GM20000 (cell line): ENCODE measurements at regions not wholly inside any gene's neighbourhood (a gene's known extent, or its start where the extent isn't known, plus 50 kb on each side); places are given as distances from the start of the nearest gene placed in this dataset.

Experiments
- DNase-seq: peaks from one replicate; pipeline ENCODE4 v3.0.0; 2012; ENCODE audit warnings: low spot score
- TF ChIP-seq, protein P1 (sequence below): IDR thresholded peaks from 2 replicates; pipeline ENCODE4 v1.5.1; 2012; ENCODE audit warnings: mild to moderate bottlenecking, control low read depth; ENCODE audit errors: extremely low read depth, missing control alignments

DNA sequence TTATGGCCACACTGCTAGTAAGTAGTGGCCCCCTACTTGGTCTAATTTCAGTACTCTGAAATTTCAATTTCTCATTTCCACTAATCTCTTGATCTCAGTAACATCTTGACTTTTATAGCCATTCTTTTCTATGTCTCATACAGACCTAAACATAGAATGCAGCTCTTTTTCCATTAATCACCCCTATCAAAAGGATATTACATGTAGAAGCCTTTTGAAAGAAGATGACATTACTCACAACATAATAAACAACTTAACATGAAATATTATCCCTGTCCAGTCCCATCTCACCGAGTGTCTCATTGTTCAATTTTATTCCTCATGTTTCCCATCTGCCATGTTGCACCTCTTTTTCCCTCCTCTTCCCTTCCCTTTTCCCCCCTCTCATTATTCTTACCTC is 81.1 kb upstream of the KLHL13 start:
- DNase-seq: no peak
- TF ChIP-seq, protein P1, sequence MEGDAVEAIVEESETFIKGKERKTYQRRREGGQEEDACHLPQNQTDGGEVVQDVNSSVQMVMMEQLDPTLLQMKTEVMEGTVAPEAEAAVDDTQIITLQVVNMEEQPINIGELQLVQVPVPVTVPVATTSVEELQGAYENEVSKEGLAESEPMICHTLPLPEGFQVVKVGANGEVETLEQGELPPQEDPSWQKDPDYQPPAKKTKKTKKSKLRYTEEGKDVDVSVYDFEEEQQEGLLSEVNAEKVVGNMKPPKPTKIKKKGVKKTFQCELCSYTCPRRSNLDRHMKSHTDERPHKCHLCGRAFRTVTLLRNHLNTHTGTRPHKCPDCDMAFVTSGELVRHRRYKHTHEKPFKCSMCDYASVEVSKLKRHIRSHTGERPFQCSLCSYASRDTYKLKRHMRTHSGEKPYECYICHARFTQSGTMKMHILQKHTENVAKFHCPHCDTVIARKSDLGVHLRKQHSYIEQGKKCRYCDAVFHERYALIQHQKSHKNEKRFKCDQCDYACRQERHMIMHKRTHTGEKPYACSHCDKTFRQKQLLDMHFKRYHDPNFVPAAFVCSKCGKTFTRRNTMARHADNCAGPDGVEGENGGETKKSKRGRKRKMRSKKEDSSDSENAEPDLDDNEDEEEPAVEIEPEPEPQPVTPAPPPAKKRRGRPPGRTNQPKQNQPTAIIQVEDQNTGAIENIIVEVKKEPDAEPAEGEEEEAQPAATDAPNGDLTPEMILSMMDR: no peak

DNA sequence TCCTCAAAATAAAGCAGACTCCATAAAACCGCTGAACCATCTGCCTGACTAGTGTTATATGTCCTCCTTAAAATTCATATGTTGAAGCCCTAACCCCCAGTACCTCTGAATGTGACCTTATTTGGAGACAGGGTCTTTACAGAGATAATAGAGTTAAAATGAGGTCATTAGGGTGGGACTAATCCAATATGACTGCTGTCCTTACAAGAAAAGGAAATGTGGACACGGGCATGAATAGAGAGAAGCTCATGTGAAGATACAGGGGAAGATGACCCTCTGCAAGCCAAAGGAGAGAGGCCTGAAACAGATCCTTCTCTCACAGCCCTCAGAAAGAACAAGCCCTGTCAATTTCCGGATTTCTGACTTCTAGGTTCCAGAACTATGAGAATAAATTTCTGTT is 82.0 kb upstream of the KLHL13 start:
- TF ChIP-seq, protein P1: no peak
- DNase-seq: no peak

DNA sequence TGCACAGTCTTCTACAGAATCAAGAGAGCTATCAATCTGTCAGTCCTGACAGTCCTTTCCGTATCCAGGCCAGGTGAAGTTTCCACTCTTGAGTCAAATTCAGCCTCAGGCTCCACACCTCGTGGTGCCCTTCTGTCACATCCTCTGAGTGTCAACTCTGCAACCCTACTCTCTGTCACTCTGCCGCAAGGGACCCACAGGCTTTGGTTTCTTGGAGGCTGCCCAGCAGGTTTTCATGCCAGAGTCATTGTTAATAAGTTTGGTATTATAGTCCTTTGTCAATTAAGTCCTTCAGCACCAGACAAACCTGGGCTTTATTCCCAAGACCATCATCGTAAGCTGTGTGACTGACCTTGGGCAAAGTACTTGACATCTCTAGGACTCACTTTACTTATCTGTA is 83.4 kb upstream of the KLHL13 start:
- TF ChIP-seq, protein P1: no peak
- no peak for DNase-seq

DNA sequence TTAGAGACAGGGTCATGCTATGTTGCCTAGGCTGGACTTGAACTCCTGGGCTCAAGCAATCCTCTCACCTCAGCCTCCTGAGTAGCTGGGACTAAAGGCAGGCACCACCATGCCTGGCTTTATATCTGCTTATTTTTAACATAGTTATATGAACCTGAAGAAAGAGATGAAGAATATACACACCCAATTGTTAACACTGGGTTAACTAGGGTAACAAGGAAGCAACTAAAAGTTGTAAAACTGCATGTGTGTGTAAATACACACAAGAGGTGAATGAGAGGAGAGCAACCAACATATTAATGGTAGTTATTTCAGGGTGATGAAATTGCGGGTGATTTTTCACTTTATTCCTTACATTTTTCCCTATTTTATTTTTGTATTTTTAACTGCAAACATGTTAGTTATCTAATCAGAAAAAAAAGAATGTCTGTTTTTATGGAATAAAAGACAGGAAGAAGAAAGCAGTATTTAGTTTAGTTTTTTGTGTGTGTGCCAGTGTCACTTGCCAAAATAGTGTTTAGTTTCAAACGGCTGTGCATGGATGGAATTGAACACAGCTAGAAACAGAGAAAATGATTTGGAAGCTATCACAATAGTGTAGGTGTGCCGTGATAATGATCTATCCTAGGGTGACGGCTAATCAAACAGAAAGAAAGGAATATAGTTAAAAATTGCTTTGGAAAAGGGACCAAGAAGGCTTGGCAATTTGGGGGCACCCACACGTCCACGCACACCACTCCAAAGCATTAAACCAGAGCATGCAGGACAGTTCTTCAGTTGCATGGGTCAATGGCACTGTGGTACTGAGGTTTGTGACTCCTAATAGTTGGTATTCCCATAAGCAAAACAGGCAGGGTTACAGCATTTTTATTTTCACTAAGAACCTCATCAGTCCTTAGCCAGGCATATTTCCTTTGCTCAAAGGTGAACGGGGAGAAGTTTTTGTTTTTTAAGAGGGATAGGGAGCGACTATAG is 89.1 kb upstream of the KLHL13 start:
- DNase-seq: no peak
- TF ChIP-seq, protein P1: no peak

DNA sequence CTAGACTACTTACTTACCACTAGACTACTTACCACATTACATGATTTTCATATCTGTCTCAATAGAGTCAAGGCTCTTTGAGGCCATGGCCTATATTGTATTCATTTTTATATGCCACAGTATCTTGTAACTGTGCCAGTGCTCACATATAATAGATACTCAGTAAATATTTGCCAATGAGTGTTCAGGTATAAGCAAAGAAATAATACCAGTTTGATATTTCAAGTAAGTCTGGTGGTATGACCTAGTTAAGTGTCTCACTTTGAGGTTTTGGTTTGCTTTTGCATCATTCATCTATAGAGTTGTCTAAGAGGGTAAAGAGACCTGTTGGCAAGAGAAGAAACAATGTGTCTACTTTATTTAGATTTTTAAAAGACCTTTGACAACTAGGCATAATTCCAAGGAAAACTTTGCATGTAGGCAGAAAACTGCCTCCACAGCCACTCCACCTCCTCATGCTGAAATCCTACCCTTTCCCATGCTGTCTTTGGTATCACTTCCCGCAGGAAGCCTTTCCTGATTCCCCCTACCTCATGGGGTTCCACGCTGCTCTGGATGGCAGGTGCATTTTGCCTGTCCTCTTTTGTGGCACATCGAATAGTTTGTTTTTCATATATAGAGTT is 91.3 kb upstream of the KLHL13 start:
- DNase-seq: no peak

DNA sequence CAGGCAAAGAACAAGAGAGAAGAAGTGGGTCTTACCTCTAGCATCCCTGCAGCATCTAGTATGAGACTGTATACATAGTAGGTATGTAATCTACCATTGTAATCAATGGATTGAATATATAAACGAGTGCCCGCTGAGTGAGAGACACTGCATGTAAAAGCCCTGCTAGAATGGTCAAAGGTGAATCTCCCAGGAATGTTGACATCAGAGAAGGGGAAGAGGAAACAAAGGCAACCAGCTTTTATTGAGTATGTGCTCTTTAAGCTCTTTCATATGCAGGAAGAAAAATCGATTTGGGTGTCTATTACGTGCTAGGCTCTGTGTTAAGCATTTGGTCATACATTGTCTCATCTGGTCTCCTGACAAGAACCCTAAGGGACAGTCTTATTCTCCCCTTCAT is 91.9 kb upstream of the KLHL13 start:
- TF ChIP-seq, protein P1: no peak
- no peak for DNase-seq

More for the DNA sequence above, 91.3 kb upstream of the KLHL13 start:
- TF ChIP-seq, protein P1: no peak
